RWPE2 (cell line): ENCODE measurements at regions not wholly inside any gene's neighbourhood (a gene's known extent, or its start where the extent isn't known, plus 50 kb on each side); places are given as distances from the start of the nearest gene placed in this dataset.

Experiments
- ATAC-seq: fragments of 200-7000 bp; cut with Tn5 transposase; 3 replicates; pipeline ENCODE4 v1.9.1; 2021; ENCODE audit warnings: low read depth
- DNase-seq: peaks from one replicate; pipeline ENCODE4 v3.0.0-alpha.2; 2020; ENCODE audit warnings: low spot score
- H3K27ac ChIP-seq: fragments of 450-650 bp; 2 replicates; pipeline ENCODE4 v1.5.1; 2017; ENCODE audit warnings: mild to moderate bottlenecking; ENCODE audit not compliant: poor library complexity, severe bottlenecking
- H3K27me3 ChIP-seq: fragments of 250-450 bp; sonication (Bioruptor Pico); 2 replicates; pipeline ENCODE4 v1.5.1; 2021; ENCODE audit warnings: mild to moderate bottlenecking, moderate library complexity; ENCODE audit not compliant: insufficient read depth, poor library complexity, severe bottlenecking
- H3K36me3 ChIP-seq: fragments of 250-450 bp; sonication (Bioruptor Pico); 2 replicates; pipeline ENCODE4 v1.5.1; 2020; ENCODE audit warnings: low read depth, mild to moderate bottlenecking, moderate library complexity
- H3K4me1 ChIP-seq: fragments of 250-450 bp; sonication (Bioruptor Pico); 2 replicates; pipeline ENCODE4 v1.5.1; 2021; ENCODE audit warnings: mild to moderate bottlenecking, moderate library complexity; ENCODE audit not compliant: insufficient read depth, poor library complexity, severe bottlenecking
- H3K4me3 ChIP-seq: fragments of 250-450 bp; sonication (Bioruptor Pico); 2 replicates; pipeline ENCODE4 v1.5.1; 2021; ENCODE audit warnings: mild to moderate bottlenecking, moderate library complexity; ENCODE audit not compliant: severe bottlenecking
- H3K9me3 ChIP-seq: fragments of 250-450 bp; sonication (Bioruptor Pico); 2 replicates; pipeline ENCODE4 v1.5.1; 2021; ENCODE audit warnings: mild to moderate bottlenecking, moderate library complexity; ENCODE audit not compliant: severe bottlenecking
- TF ChIP-seq, protein P1 (sequence below): fragments of 450-650 bp; IDR thresholded peaks from one replicate; pipeline ENCODE4 v1.5.1; 2017; ENCODE audit warnings: mild to moderate bottlenecking, moderate library complexity; ENCODE audit not compliant: poor library complexity, severe bottlenecking

DNA sequence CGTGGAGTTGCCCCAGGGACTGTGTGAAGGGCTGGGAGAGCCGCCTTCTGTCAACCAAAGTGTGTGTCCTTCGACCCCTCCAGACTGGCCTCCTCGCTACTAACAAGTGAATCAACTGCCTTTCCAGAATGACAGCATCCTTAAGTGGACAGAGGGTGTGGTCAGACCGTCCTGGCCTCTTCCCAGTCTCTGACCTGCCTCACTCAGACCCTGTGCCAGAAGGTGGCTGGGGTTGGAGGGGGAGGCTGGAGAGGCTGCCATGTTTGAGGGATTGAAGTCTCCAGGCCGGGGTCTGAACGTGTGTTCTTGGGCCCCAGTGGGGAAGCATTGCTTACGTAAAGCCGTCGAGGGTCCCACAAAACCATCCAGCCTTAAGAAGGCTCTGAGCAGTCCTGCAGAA is 389.3 kb upstream of the IRX4 start:
- Histone ChIP-seq H3K9me3 (peaks cover 3% of the 10 kb centered on the region), H3K4me3 (no peak overlapping the region), H3K36me3 (0 out of 2 replicates have a peak, but pooled peaks cover 2% of the 10 kb centered on the region), H3K4me1 (no peaks in the 10 kb centered on the region), H3K27me3 (peaks cover 51% of the 10 kb centered on the region), H3K27ac (no peak overlapping the region)
- TF ChIP-seq, protein P1, sequence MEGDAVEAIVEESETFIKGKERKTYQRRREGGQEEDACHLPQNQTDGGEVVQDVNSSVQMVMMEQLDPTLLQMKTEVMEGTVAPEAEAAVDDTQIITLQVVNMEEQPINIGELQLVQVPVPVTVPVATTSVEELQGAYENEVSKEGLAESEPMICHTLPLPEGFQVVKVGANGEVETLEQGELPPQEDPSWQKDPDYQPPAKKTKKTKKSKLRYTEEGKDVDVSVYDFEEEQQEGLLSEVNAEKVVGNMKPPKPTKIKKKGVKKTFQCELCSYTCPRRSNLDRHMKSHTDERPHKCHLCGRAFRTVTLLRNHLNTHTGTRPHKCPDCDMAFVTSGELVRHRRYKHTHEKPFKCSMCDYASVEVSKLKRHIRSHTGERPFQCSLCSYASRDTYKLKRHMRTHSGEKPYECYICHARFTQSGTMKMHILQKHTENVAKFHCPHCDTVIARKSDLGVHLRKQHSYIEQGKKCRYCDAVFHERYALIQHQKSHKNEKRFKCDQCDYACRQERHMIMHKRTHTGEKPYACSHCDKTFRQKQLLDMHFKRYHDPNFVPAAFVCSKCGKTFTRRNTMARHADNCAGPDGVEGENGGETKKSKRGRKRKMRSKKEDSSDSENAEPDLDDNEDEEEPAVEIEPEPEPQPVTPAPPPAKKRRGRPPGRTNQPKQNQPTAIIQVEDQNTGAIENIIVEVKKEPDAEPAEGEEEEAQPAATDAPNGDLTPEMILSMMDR, result no peak
- ATAC-seq (no peak), DNase-seq (no peak)

DNA sequence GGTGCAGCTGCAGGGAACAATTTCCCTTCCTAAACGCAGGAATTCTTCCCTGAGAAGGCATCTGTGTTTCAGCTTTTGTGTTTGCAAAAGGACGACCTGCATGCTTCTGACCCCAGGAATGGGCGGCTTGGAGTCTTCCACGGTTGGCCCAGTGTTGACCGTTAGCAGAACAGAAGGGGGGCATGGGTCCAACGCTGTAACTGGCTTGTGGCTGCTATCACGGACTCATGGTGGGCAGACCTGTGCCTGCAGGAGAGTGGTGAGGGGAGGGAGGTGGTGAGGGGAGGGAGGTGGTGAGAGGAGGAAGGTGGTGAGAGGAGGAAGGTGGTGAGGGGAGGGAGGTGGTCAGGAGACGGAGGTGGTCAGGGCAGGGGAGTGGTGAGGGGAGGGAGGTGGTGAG is 388.6 kb upstream of the IRX4 start:
- Histone ChIP-seq H3K27me3 (peaks cover 54% of the 10 kb centered on the region), H3K9me3 (peaks cover 3% of the 10 kb centered on the region), H3K36me3 (0 out of 2 replicates have a peak, but pooled peaks cover 2% of the 10 kb centered on the region), H3K4me1 (no peaks in the 10 kb centered on the region), H3K27ac (no peak overlapping the region), H3K4me3 (no peak overlapping the region)
- DNase-seq (no peak), ATAC-seq (no peak)
- TF ChIP-seq, protein P1, result no peak

DNA sequence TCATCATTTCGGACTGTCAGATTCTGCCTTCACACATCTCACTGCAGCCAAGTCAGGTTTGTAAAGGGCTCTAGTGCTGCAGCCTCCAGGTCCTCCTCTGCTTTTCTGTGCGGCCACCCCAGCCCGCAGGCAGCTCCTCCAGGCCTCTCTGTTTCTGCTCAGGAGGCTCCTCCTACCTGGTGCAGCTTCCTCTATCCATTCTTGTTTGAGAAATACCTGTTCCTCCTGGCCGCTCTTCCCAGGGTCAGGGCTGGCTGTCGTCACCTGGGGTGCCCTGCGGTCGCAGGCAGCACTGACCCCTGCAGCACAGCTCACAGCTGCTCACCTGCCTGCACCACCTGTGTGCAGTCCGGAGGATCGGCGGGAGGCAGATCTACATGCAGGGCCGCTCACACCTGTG is 387.7 kb upstream of the IRX4 start:
- H3K27ac ChIP-seq, result no peak overlapping the region
- 0 out of 2 replicates have a peak, but pooled peaks cover 2% of the 10 kb centered on the region for H3K36me3 ChIP-seq
- ATAC-seq (no peak), DNase-seq (no peak)
- H3K27me3 ChIP-seq, result peaks cover 61% of the 10 kb centered on the region
- no peak overlapping the region for H3K4me3 ChIP-seq
- H3K9me3 ChIP-seq, result peaks cover 3% of the 10 kb centered on the region
- TF ChIP-seq, protein P1, result no peak
- H3K4me1 ChIP-seq, result no peaks in the 10 kb centered on the region

DNA sequence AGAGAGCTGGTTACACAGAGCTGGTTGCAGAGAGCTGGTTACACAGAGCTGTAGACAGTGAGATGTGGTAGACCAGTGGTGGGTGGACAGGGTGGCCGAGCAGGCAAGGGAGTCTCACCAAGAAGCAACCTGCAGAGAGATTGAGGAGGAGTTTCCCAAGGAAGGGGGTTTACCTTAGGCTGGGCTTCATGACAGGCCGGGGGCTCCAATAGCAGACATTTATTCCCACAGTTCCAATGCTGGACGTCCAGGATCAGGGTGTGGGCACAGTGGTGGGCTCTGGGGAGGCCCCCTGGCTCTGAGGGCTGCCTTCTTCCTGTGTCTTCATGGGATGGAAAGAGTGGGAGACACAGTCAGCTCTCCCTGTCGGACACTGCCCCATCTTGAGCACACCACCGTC is 386.9 kb upstream of the IRX4 start:
- H3K4me1 ChIP-seq, result no peaks in the 10 kb centered on the region
- no peak for ATAC-seq
- TF ChIP-seq, protein P1, result no peak
- H3K36me3 ChIP-seq, result 0 out of 2 replicates have a peak, but pooled peaks cover 2% of the 10 kb centered on the region
- H3K4me3 ChIP-seq, result no peak overlapping the region
- DNase-seq, result no peak
- peaks cover 3% of the 10 kb centered on the region for H3K9me3 ChIP-seq
- H3K27ac ChIP-seq, result no peak overlapping the region
- peaks cover 59% of the 10 kb centered on the region for H3K27me3 ChIP-seq

DNA sequence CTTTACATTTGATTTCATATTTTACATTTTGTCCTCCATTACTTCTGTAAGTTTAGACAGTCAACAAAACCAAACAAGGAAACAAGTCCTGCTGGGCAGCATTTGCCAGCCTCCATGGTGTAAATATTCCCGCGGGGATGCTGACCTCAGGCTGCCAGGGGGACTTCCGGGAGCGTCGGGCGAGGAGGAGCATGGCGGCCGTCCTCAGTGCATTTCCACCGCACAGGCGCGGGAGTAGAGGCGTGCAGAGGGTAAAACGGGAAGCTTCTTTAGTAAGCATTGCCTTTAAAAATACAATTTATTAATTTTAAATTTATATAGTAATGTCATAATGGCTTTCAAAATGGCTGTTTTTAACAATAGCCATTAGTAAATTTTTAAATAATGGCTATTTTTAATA is 385.3 kb upstream of the IRX4 start:
- ATAC-seq, result no peak
- Histone ChIP-seq H3K27ac (no peak overlapping the region), H3K9me3 (no peaks in the 10 kb centered on the region), H3K4me1 (no peaks in the 10 kb centered on the region), H3K36me3 (0 out of 2 replicates have a peak, but pooled peaks cover 2% of the 10 kb centered on the region), H3K4me3 (no peak overlapping the region), H3K27me3 (peaks cover 50% of the 10 kb centered on the region)
- TF ChIP-seq, protein P1, result no peak
- DNase-seq, result no peak
